ENCODE measurements at regions not wholly inside any gene's neighbourhood (a gene's known extent, or its start where the extent isn't known, plus 50 kb on each side); places are given as distances from the start of the nearest gene placed in this dataset.
"Not testable (repeated sequence)": the region's sequence is repeated elsewhere in the genome, so short reads cannot be mapped to it uniquely, and the experiment has no call there.

DNA sequence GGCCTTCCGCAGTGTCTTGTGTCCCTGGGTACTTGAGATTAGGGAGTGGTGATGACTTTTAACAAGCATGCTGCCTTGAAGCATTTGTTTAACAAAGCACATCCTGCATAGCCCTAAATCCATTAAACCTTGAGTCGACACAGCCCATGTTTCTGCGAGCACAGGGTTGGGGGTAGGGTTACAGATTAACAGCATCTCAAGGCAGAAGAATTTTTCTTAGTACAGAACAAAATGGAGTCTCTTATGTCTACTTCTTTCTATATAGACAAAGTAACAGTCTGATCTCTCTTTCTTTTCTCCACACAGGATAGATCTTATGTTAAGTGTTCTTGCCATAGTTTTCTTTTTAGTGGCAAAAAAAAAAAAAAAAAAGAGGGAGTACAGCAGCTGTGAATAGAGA lies 70.2 kb upstream of the SNX9 start:
- H3K9me3 Mint-ChIP-seq: peaks cover 29% of the 10 kb centered on the region
- H3K27me3 Mint-ChIP-seq, DNase-seq, H3K4me3 Mint-ChIP-seq: not testable (repeated sequence)
- H3K27ac Mint-ChIP-seq: peak overlapping the region; percentile 95
- H3K36me3 Mint-ChIP-seq: peaks cover 17% of the 10 kb centered on the region
- H3K4me1 Mint-ChIP-seq: peaks cover 92% of the 10 kb centered on the region

- Mint-ChIP-seq H3K36me3 (peaks cover 21% of the 10 kb centered on the region), H3K27me3 (no peaks in the 10 kb centered on the region), H3K27ac (peak overlapping the region; percentile 95), H3K4me3 (no peak overlapping the region), H3K9me3 (peaks cover 30% of the 10 kb centered on the region), H3K4me1 (peaks cover 94% of the 10 kb centered on the region)
- no peak for DNase-seq
Observed at GRCh38 chr6:157753291-157753690, 69.8 kb upstream of the SNX9 start.

DNA sequence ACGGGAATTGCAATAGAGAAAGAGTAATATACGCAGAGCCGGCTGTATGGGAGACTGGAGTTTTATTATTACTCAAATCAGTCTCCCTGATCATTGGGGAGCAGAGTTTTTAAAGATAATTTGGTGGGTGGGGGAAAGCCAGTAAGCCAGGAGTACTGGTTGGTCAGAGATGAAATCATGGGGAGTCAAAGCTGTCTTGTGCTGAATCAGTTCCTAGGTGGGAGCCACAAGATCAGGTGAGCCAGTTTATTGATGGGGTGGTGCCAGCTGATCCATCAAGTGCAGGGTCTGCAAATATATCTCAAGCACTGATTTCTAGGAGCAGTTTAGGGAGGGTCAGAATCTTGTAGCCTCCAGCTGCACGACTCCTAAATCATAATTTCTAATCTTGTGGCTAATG lies 69.2 kb upstream of the SNX9 start:
- peaks cover 94% of the 10 kb centered on the region for H3K4me1 Mint-ChIP-seq
- not testable (repeated sequence) for H3K27me3 Mint-ChIP-seq, DNase-seq, H3K4me3 Mint-ChIP-seq
- peaks cover 35% of the 10 kb centered on the region for H3K9me3 Mint-ChIP-seq
- H3K27ac Mint-ChIP-seq: peak overlapping the region; percentile 95
- H3K36me3 Mint-ChIP-seq: peaks cover 26% of the 10 kb centered on the region

DNA sequence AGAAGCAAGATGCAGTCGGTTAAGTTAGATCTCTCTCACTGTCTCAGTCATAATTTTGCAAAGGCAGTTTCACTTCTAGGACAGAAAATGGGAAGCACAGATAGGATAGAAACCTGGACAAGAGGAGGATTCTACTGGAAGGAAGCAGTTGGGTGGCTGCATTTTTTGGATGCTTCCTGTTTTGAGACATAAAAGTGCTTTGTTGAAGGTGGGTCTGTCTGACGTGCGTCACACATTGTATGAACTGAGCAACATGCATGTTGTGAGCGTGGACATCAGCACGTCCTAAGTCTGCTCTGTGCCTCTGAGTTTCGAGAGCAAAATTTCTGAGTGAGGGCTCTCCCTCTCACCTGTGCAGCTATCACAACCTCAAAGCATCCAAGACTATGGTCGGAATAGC lies 68.7 kb upstream of the SNX9 start:
- DNase-seq: no peak
- Mint-ChIP-seq H3K4me1 (peaks cover 94% of the 10 kb centered on the region), H3K27ac (peak overlapping the region; percentile 95), H3K4me3 (no peak overlapping the region), H3K9me3 (peaks cover 36% of the 10 kb centered on the region), H3K27me3 (no peaks in the 10 kb centered on the region), H3K36me3 (peaks cover 26% of the 10 kb centered on the region)

- Mint-ChIP-seq H3K27me3 (no peaks in the 10 kb centered on the region), H3K27ac (peak overlapping the region; percentile 95), H3K4me1 (peaks cover 92% of the 10 kb centered on the region), H3K4me3 (peak overlapping the region; percentile 37), H3K9me3 (peaks cover 32% of the 10 kb centered on the region), H3K36me3 (peaks cover 22% of the 10 kb centered on the region)
- DNase-seq: no peak
Observed at GRCh38 chr6:157755032-157755745, 67.9 kb upstream of the SNX9 start.

DNA sequence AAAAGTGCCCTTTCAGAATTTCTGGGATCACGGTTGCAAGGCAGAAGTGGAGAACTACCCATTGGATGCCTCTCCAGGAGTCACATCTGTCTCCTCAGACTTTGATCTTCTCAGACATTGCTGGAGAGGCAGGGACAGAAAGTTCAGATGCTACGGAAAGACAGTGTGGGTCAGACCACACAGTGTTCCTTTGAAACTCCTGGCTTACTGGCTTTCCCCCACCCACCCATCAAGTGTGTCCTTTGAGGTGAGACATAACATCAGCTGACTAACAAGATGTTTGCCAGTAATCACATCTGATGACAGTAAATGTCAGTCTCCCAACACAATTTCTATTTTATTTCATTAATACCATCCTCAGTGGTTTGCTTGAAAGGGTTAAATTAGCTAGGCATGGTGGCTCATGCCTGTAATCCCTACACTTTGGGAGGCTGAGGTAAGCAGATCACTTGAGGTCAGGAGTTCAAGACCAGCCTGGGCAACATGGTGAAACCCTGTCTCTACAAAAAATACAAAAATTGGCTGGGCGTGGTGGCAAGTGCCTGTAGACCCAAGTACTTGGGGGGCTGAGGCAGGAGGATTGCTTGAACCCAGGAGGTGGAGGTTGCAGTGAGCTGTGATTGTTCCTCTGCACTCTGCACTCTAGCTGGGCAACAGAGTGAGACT lies 67.2 kb upstream of the SNX9 start:
- peak overlapping the region; percentile 44 for H3K4me3 Mint-ChIP-seq
- peaks cover 19% of the 10 kb centered on the region for H3K36me3 Mint-ChIP-seq
- peak overlapping the region; percentile 95 for H3K27ac Mint-ChIP-seq
- DNase-seq: peak; percentile 80
- peaks cover 93% of the 10 kb centered on the region for H3K4me1 Mint-ChIP-seq
- H3K9me3 Mint-ChIP-seq: peaks cover 26% of the 10 kb centered on the region
- no peaks in the 10 kb centered on the region for H3K27me3 Mint-ChIP-seq

DNA sequence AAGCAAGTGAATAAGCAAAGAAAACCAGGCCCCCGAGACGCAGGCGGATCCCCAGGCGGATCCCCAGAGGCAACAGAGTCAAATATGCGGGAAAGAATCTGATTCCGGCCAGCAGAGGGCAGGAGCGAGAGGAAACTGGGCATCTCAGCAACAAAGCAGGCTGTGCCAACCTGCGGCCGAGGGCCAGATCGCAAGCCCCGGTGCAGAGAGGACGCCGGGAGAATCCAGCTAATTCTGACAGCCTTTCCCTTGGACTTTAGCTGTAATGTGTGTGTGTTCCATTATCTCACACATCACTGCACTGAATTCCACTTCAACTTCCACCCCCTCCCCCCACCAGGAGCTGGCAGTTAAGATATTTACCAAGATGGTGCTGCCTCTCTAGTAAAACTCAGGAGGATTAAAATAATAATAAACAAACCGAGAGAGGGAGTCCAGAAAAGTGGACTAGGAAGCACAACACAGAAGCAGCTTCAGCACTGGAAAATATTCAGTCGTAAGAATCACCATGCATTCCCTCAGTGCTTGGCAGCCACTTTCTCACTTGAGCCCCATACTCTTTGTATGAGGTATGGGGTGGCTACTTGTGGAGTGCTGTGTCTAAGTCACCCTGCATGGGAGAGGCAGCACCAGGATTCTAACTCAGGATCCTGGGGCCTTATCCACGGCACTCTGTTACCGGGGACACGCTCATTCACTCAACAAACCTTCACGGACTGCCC lies 66.2 kb upstream of the SNX9 start:
- Mint-ChIP-seq H3K27ac (peak overlapping the region; percentile 95), H3K27me3 (no peaks in the 10 kb centered on the region), H3K36me3 (peaks cover 21% of the 10 kb centered on the region), H3K9me3 (peaks cover 20% of the 10 kb centered on the region), H3K4me3 (peak overlapping the region; percentile 46), H3K4me1 (peaks cover 93% of the 10 kb centered on the region)
- peak; percentile 75 for DNase-seq

- Mint-ChIP-seq H3K36me3 (peaks cover 16% of the 10 kb centered on the region), H3K9me3 (peaks cover 14% of the 10 kb centered on the region), H3K27ac (peak overlapping the region; percentile 79), H3K4me1 (peaks cover 92% of the 10 kb centered on the region), H3K27me3 (no peaks in the 10 kb centered on the region), H3K4me3 (no peak overlapping the region)
- no peak for DNase-seq
Observed at GRCh38 chr6:157757430-157758403, 65.3 kb upstream of the SNX9 start.

GRCh38 chr6:157758516-157759023 lies 64.5 kb upstream of the SNX9 start:
- H3K36me3 Mint-ChIP-seq: peaks cover 16% of the 10 kb centered on the region
- peaks cover 92% of the 10 kb centered on the region for H3K4me1 Mint-ChIP-seq
- peak overlapping the region; percentile 58 for H3K27ac Mint-ChIP-seq
- H3K9me3 Mint-ChIP-seq: peaks cover 11% of the 10 kb centered on the region
- H3K4me3 Mint-ChIP-seq: no peak overlapping the region
- DNase-seq: no peak
- no peaks in the 10 kb centered on the region for H3K27me3 Mint-ChIP-seq

- no peak overlapping the region for H3K4me3 Mint-ChIP-seq
- no peak for DNase-seq
- peaks cover 12% of the 10 kb centered on the region for H3K36me3 Mint-ChIP-seq
- peaks cover 92% of the 10 kb centered on the region for H3K4me1 Mint-ChIP-seq
- peaks cover 7% of the 10 kb centered on the region for H3K9me3 Mint-ChIP-seq
- no peaks in the 10 kb centered on the region for H3K27me3 Mint-ChIP-seq
- H3K27ac Mint-ChIP-seq: peak overlapping the region; percentile 58
Observed at GRCh38 chr6:157759028-157759427, 64.0 kb upstream of the SNX9 start.

GRCh38 chr6:157760137-157760536 lies 62.9 kb upstream of the SNX9 start:
- H3K9me3 Mint-ChIP-seq: peaks cover 8% of the 10 kb centered on the region
- peaks cover 90% of the 10 kb centered on the region for H3K4me1 Mint-ChIP-seq
- no peaks in the 10 kb centered on the region for H3K27me3 Mint-ChIP-seq
- H3K4me3 Mint-ChIP-seq: no peak overlapping the region
- DNase-seq: no peak
- peaks cover 13% of the 10 kb centered on the region for H3K36me3 Mint-ChIP-seq
- H3K27ac Mint-ChIP-seq: peak overlapping the region; percentile 90

GRCh38 chr6:157760589-157761330 lies 62.3 kb upstream of the SNX9 start:
- Mint-ChIP-seq H3K27me3 (no peaks in the 10 kb centered on the region), H3K9me3 (peaks cover 8% of the 10 kb centered on the region)
- peak; percentile 51 for DNase-seq

GRCh38 chr6:157761331-157761921 lies 61.6 kb upstream of the SNX9 start:
- Mint-ChIP-seq H3K4me1 (peaks cover 86% of the 10 kb centered on the region), H3K27me3 (no peaks in the 10 kb centered on the region), H3K9me3 (peaks cover 11% of the 10 kb centered on the region), H3K36me3 (peaks cover 16% of the 10 kb centered on the region), H3K4me3 (peak overlapping the region; percentile 72), H3K27ac (peak overlapping the region; percentile 90)
- DNase-seq: peak; percentile 72

More at GRCh38 chr6:157760589-157761330, 62.3 kb upstream of the SNX9 start:
- H3K4me1 Mint-ChIP-seq: peaks cover 87% of the 10 kb centered on the region
- H3K27ac Mint-ChIP-seq: peak overlapping the region; percentile 90
- H3K36me3 Mint-ChIP-seq: peaks cover 13% of the 10 kb centered on the region
- peak overlapping the region; percentile 72 for H3K4me3 Mint-ChIP-seq
